K562 (cell line): ENCODE measurements at regions not wholly inside any gene's neighbourhood (a gene's known extent, or its start where the extent isn't known, plus 50 kb on each side); places are given as distances from the start of the nearest gene placed in this dataset.

Source experiments
- ATAC-seq: fragments of 200-7000 bp; cut with Tn5 transposase; 3 replicates; pipeline ENCODE4 v1.9.1; 2020; ENCODE audit warnings: moderate library complexity
- BruUV-seq: library from RNA; stranded (reverse); fragments of 400-500 nt; replicated peaks from 2 replicates; lab custom pipeline; 2021; lab: Mats Ljungman, UMichigan
- CTCF ChIA-PET: fragments of 300-600 bp; formaldehyde crosslinking; extraction: SDS; loops from one replicate; lab custom pipeline; 2021; ENCODE audit warnings: low intra/inter-chr PET ratio; lab: Yijun Ruan, JAX
- POLR2A ChIA-PET: fragments of 300-600, 350-650 bp; sonication (Branson Sonifier 250); formaldehyde crosslinking; extraction: SDS; loops from one replicate; lab custom pipeline; 2021; ENCODE audit warnings: antibody characterized with exemption, inconsistent platforms; lab: Yijun Ruan, JAX
- DNase-seq, 4 experiments: peaks; one replicate each; pipeline versions ENCODE4 v3.0.0 to v3.0.0-alpha.2; 2011 to 2018; ENCODE audit warnings: low spot score in 3 of 4, mixed read lengths in 3 of 4; ENCODE audit errors: extremely low read depth in 1 of 4
- FAIRE-seq: peaks from 2 replicates; lab custom pipeline; 2011; peaks lifted over from hg19 to GRCh38; lab: Jason Lieb, UNC
- H2AFZ ChIP-seq: 2 replicates; pipeline ENCODE4 v1.6.0; 2011; ENCODE audit warnings: low read depth, low read length, control low read depth, inconsistent platforms
- H3K27ac ChIP-seq: fragments of 200-600 bp; 3 replicates; pipeline ENCODE4 v1.8.0; 2011; ENCODE audit warnings: low read depth, mild to moderate bottlenecking, control low read depth, inconsistent platforms, low read length, moderate library complexity, mixed read lengths; ENCODE audit errors: extremely low read depth
- H3K27me3 ChIP-seq, 2 experiments: fragments of 300-600 bp in 1 of 2; 2 replicates in 1 of 2; 3 replicates in 1 of 2; pipeline versions ENCODE4 v1.6.0 to v1.8.0; 2011; ENCODE audit warnings: inconsistent platforms in 2 of 2, low read length in 2 of 2, mild to moderate bottlenecking in 1 of 2, mixed read lengths in 1 of 2, moderate library complexity in 1 of 2; ENCODE audit not compliant: control insufficient read depth in 2 of 2, insufficient read depth in 2 of 2
- H3K36me3 ChIP-seq: fragments of 300-600 bp; 3 replicates; pipeline ENCODE4 v1.8.0; 2011; ENCODE audit warnings: mild to moderate bottlenecking, low read length, inconsistent platforms; ENCODE audit not compliant: control insufficient read depth, insufficient read depth
- H3K4me1 ChIP-seq, 2 experiments: fragments of 200-600 bp in 1 of 2; replicated peaks in 1 of 2; 2 replicates in 1 of 2; 3 replicates in 1 of 2; pipeline versions ENCODE4 v1.5.1 to v1.8.0; 2011; ENCODE audit warnings: inconsistent platforms in 2 of 2, low read length in 2 of 2, mild to moderate bottlenecking in 1 of 2, mixed read lengths in 1 of 2, moderate library complexity in 1 of 2; ENCODE audit not compliant: control insufficient read depth in 2 of 2, insufficient read depth in 2 of 2
- H3K4me2 ChIP-seq: 2 replicates; pipeline ENCODE4 v1.6.1; 2011; ENCODE audit warnings: low read length, control low read depth, inconsistent platforms, mixed read lengths; ENCODE audit not compliant: insufficient read depth
- H3K4me3 ChIP-seq: fragments of 200-600 bp; sonication (generic), shearing (Covaris generic); 2 replicates; pipeline ENCODE4 v1.5.1; 2016; ENCODE audit warnings: control low read depth, inconsistent platforms
- H3K79me2 ChIP-seq: fragments of 200-600 bp; 3 replicates; pipeline ENCODE4 v1.8.0; 2011; ENCODE audit warnings: low read length, inconsistent platforms; ENCODE audit not compliant: control insufficient read depth, insufficient read depth
- H3K9ac ChIP-seq, 2 experiments: 2 replicates each; pipeline versions ENCODE4 v1.6.0 to v1.6.1; 2011; ENCODE audit warnings: low read depth in 2 of 2, low read length in 2 of 2, control low read depth in 1 of 2, inconsistent platforms in 1 of 2, mild to moderate bottlenecking in 1 of 2, mixed read lengths in 1 of 2; ENCODE audit not compliant: insufficient read depth in 1 of 2
- H3K9me1 ChIP-seq: one replicate; pipeline ENCODE4 v1.6.0; 2011; ENCODE audit warnings: inconsistent platforms, mild to moderate bottlenecking, low read length, moderate library complexity; ENCODE audit not compliant: control insufficient read depth, insufficient read depth
- H3K9me3 ChIP-seq: replicated peaks from 2 replicates; pipeline ENCODE4 v1.5.1; 2011; ENCODE audit warnings: low read depth, low read length, inconsistent platforms; ENCODE audit not compliant: control insufficient read depth, insufficient read depth
- H4K20me1 ChIP-seq: replicated peaks from 2 replicates; pipeline ENCODE4 v1.6.1; 2011; ENCODE audit warnings: low read length, inconsistent platforms, mixed read lengths; ENCODE audit not compliant: control insufficient read depth, insufficient read depth
- BRD4 ChIP-seq: fragments of 200-600 bp; sonication (generic); IDR thresholded peaks from 2 replicates; pipeline ENCODE4 v1.6.1; 2017; ENCODE audit warnings: inconsistent platforms
- CEBPG ChIP-seq, 3 experiments: fragments of 200-800 bp in 1 of 3; sonication (Bioruptor generic) in 1 of 3; sonication (generic) in 1 of 3; formaldehyde crosslinking in 1 of 3; IDR thresholded peaks in 2 of 3; conservative IDR thresholded peaks in 1 of 3; 2 replicates each; pipeline versions ENCODE4 v1.6.1 to v1.8.0; 2016 to 2022; ENCODE audit warnings: missing compliant biosample characterization in 2 of 3, missing genetic modification characterization in 2 of 3, mild to moderate bottlenecking in 1 of 3, missing genetic modification reagents in 1 of 3
- CTCF ChIP-seq, 3 experiments: IDR thresholded peaks in 2 of 3; conservative IDR thresholded peaks in 1 of 3; 2 replicates each; pipeline ENCODE4 v1.5.1; 2011 to 2012; ENCODE audit warnings: low read length in 3 of 3, mild to moderate bottlenecking in 3 of 3, control low read depth in 2 of 3, improper control_type of control experiment in 1 of 3, inconsistent platforms in 1 of 3, low read depth in 1 of 3, mixed read lengths in 1 of 3, moderate library complexity in 1 of 3; ENCODE audit not compliant: insufficient read depth in 2 of 3
- KAT7 ChIP-seq: sonication (generic); formaldehyde crosslinking; IDR thresholded peaks from 2 replicates; pipeline ENCODE4 v1.8.0; 2022; ENCODE audit warnings: missing genetic modification reagents, mild to moderate bottlenecking, borderline replicate concordance
- NEUROD1 ChIP-seq: fragments of 150-350 bp; IDR thresholded peaks from 2 replicates; pipeline ENCODE4 v1.6.1; 2014; ENCODE audit warnings: borderline replicate concordance, low read length, low read depth; ENCODE audit not compliant: partially characterized antibody
- NKRF ChIP-seq: fragments of 450-650 bp; IDR thresholded peaks from 2 replicates; pipeline ENCODE4 v1.6.1; 2016; ENCODE audit warnings: borderline replicate concordance
- POLR2A ChIP-seq: fragments of 450-650 bp; conservative IDR thresholded peaks from 2 replicates; pipeline ENCODE4 v1.6.1; 2016
- RAD21 ChIP-seq, 2 experiments: fragments of 250-450 bp in 1 of 2; fragments of 450-650 bp in 1 of 2; sonication (Bioruptor Pico) in 1 of 2; formaldehyde crosslinking in 1 of 2; IDR thresholded peaks in 1 of 2; conservative IDR thresholded peaks in 1 of 2; 2 replicates each; pipeline versions ENCODE4 v1.4.0 to v1.8.0; 2020 to 2022; ENCODE audit warnings: mild to moderate bottlenecking in 2 of 2, moderate library complexity in 1 of 2
- RBM14 ChIP-seq: fragments of 200-400 bp; formaldehyde crosslinking; IDR thresholded peaks from 2 replicates; pipeline ENCODE4 v1.6.1; 2018; ENCODE audit warnings: low read depth, mild to moderate bottlenecking, low read length, moderate library complexity, borderline replicate concordance; ENCODE audit not compliant: insufficient read depth
- SNAPC5 ChIP-seq: fragments of 250-450 bp; sonication (Bioruptor Pico); IDR thresholded peaks from 2 replicates; pipeline ENCODE4 v1.8.0; 2021; ENCODE audit warnings: moderate library complexity, mild to moderate bottlenecking, inconsistent platforms
- TAF9B ChIP-seq: fragments of 450-650 bp; IDR thresholded peaks from 2 replicates; pipeline ENCODE4 v1.6.1; 2018; ENCODE audit warnings: mild to moderate bottlenecking; ENCODE audit not compliant: partially characterized antibody
- UBTF ChIP-seq, 2 experiments: IDR thresholded peaks; 2 replicates each; pipeline ENCODE4 v1.6.1; 2012; ENCODE audit warnings: improper control_type of control experiment in 2 of 2, low read depth in 2 of 2, low read length in 2 of 2, borderline replicate concordance in 1 of 2
- ZNF124 ChIP-seq: sonication (generic); formaldehyde crosslinking; IDR thresholded peaks from 2 replicates; pipeline ENCODE4 v1.8.1; 2022; ENCODE audit warnings: missing genetic modification reagents
- ZNF197 ChIP-seq: fragments of 200-800 bp; sonication (Bioruptor generic); IDR thresholded peaks from 2 replicates; pipeline ENCODE4 v1.6.1; 2016; ENCODE audit warnings: low read depth, missing genetic modification characterization, missing compliant biosample characterization
- WGBS: fragments of 100-300 bp; shearing (Covaris generic); methylation state at CpG from one replicate; pipeline ENCODE4 v1.1.6; 2016; ENCODE audit warnings: low coverage, mixed read lengths; ENCODE audit not compliant: insufficient coverage; ENCODE audit errors: missing lambda C conversion rate; 5-methylcytosine and 5-hydroxymethylcytosine counted together
- in situ Hi-C: fragments of 300-500 bp; cut with MboI; formaldehyde crosslinking; loops from 4 replicates; pipeline ENCODE4 v1.15.0; 2018; ENCODE audit warnings: inconsistent platforms, mixed read lengths
- intact Hi-C: fragments of 100-400 bp; cut with micrococcal nuclease; formaldehyde crosslinking; loops from 2 replicates; pipeline ENCODE4 v1.14.2; 2022

- FAIRE-seq (peak; percentile 77), ATAC-seq (peak; percentile 81), DNase-seq (peak; percentile 54 to 80 (median 64))
- Histone ChIP-seq H4K20me1 (no peaks in the 10 kb centered on the region), H3K27me3 (no peaks in the 10 kb centered on the region), H3K9ac (no peak overlapping the region), H3K79me2 (no peaks in the 10 kb centered on the region), H3K9me3 (no peaks in the 10 kb centered on the region), H3K4me3 (no peak overlapping the region), H3K27ac (no peak overlapping the region), H3K9me1 (no peaks in the 10 kb centered on the region), H3K36me3 (no peaks in the 10 kb centered on the region), H2AFZ (no peak overlapping the region), H3K4me2 (no peak overlapping the region), H3K4me1 (peaks cover 0 to 7% of the 10 kb centered on the region in 2 experiments; a peak in 4 of 5 replicates)
- POLR2A ChIA-PET = interaction anchor here (0.6 to 3.5 kb wide), 6 partner anchors 11 to 360 kb away, joined by 3 to 20 read pairs (median 4); partner anchors contain the start of gene POGK
- in situ Hi-C loops = loop anchor here (10.0 kb wide), 1 partner anchor 256 kb away; no protein-coding TSS in a partner anchor
- no TSS peak for BruUV-seq
- intact Hi-C loops = loop anchor here (2.0 to 10.0 kb wide), 3 partner anchors 252 to 552 kb away; partner anchors contain the start of gene FAM78B
- 46% methylated on average over 2 of the region's 2 CpGs for WGBS
- CTCF ChIA-PET = interaction anchor here (1.0 to 1.2 kb wide), 3 partner anchors 252 to 555 kb away, joined by 3 to 4 read pairs (median 4); no protein-coding TSS in a partner anchor
- TF ChIP-seq ZNF197 (CRISPR knock-in tag) = no peak
- no peak for TF ChIP-seq NEUROD1
- peak; percentile 65 to 78 for TF ChIP-seq RAD21 (CRISPR knock-in tag; conservative IDR thresholded peaks at IDR 0.05 in 1 of 2, IDR thresholded peaks at IDR 0.05 in 1 of 2)
- TF ChIP-seq TAF9B = no peak
- no peak for TF ChIP-seq UBTF (IDR thresholded peaks at IDR 0.05; ENCODE audit: borderline replicate concordance in 1 of 2, low read depth in 2 of 2, low read length in 2 of 2)
- TF ChIP-seq POLR2A = no peak
- TF ChIP-seq NKRF = no peak
- no peak for TF ChIP-seq SNAPC5 (CRISPR knock-in tag)
- TF ChIP-seq KAT7 = no peak
- TF ChIP-seq ZNF124 (CRISPR knock-in tag) = no peak
- TF ChIP-seq BRD4 = no peak
- no peak for TF ChIP-seq CEBPG (CRISPR knock-in tag; IDR thresholded peaks at IDR 0.05)
- 0 out of 4 replicates have a peak, but pooled peaks of 1 of the 2 experiments have one; percentile 26 for TF ChIP-seq CEBPG (tag; conservative IDR thresholded peaks at IDR 0.05 in 1 of 2, IDR thresholded peaks at IDR 0.05 in 1 of 2)
- peak; percentile 68 to 78 (median 75) for TF ChIP-seq CTCF (IDR thresholded peaks at IDR 0.05 in 2 of 3, conservative IDR thresholded peaks at IDR 0.05 in 1 of 3; ENCODE audit: insufficient read depth in 2 of 3, low read depth in 1 of 3, low read length in 3 of 3)
- no peak for TF ChIP-seq RBM14
Measured at GRCh38 chr1:166479052-166479631, 312.3 kb upstream of the FAM78B start.
